ENCODE measurements at regions not wholly inside any gene's neighbourhood (a gene's known extent, or its start where the extent isn't known, plus 50 kb on each side); places are given as distances from the start of the nearest gene placed in this dataset.

DNA sequence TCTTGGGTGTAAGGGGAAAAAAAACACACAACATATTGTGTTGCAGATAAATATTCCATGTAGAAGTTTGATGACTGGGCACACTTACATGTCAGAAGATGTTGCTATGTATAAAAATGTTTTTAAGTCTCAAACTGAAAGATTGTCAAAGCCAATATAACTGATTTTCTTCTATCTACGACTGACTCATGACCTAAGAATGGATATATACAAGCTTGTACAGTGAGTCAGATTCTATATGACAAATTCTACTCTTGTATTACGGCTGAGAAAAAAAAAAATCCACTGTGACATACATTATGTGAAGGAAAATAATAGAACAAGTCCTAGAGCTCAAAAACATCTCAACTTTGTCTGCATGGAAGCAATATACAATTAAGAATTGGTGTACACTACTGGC lies 343.0 kb upstream of the PCDH15 start:
- no peaks in the 10 kb centered on the region for H4K20me1 ChIP-seq (ENCODE audit: control insufficient read depth, insufficient read depth, low read depth, low read length)
- no peaks in the 10 kb centered on the region for H3K79me2 ChIP-seq (ENCODE audit: control insufficient read depth, low read length)
- TF ChIP-seq EZH2phosphoT487 (IDR thresholded peaks at IDR 0.05; ENCODE audit: borderline replicate concordance, low read length) = no peak
- H3K27me3 ChIP-seq (ENCODE audit: control insufficient read depth, low read length) = no peaks in the 10 kb centered on the region
- no peaks in the 10 kb centered on the region for H3K9me3 ChIP-seq (ENCODE audit: control insufficient read depth, insufficient read depth, low read length)
- H3K4me1 ChIP-seq (ENCODE audit: control insufficient read depth, low read length) = no peaks in the 10 kb centered on the region
- no peaks in the 10 kb centered on the region for H3K9me2 ChIP-seq (replicated peaks; ENCODE audit: control insufficient read depth, low read length)
- no peak overlapping the region for H3K27ac ChIP-seq (ENCODE audit: low read depth, low read length)
- no peaks in the 10 kb centered on the region for H3K36me3 ChIP-seq (ENCODE audit: control insufficient read depth, low read length)
- no peaks in the 10 kb centered on the region for H3F3A ChIP-seq (ENCODE audit: control insufficient read depth, insufficient read depth)
- no peak overlapping the region for H3K4me2 ChIP-seq (ENCODE audit: low read length)
- H3K4me3 ChIP-seq (ENCODE audit: low read length) = no peak overlapping the region

DNA sequence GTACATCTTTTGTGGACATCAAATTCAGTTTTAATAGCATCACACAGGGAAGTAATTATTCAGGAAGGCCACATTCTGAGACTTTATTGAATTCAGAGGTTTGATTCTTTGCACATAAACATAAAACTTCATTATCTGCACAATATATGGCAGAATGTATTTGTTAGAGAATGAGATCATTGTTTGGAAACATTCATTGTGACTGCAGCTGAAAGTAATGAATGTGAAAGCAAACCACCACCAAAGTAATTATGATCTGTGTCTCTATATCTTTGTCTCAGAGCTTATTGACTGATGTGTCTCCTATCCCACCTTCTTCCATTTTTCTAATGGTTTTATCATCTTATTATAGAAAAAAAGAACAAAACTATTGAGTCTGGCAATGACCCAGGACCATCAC lies 340.9 kb upstream of the PCDH15 start:
- H3K79me2 ChIP-seq (ENCODE audit: control insufficient read depth, low read length) = no peaks in the 10 kb centered on the region
- H3K27me3 ChIP-seq (ENCODE audit: control insufficient read depth, low read length) = no peaks in the 10 kb centered on the region
- no peaks in the 10 kb centered on the region for H3F3A ChIP-seq (ENCODE audit: control insufficient read depth, insufficient read depth)
- H3K4me3 ChIP-seq (ENCODE audit: low read length) = no peak overlapping the region
- H3K36me3 ChIP-seq (ENCODE audit: control insufficient read depth, low read length) = no peaks in the 10 kb centered on the region
- no peak overlapping the region for H3K4me2 ChIP-seq (ENCODE audit: low read length)
- TF ChIP-seq, protein P1, sequence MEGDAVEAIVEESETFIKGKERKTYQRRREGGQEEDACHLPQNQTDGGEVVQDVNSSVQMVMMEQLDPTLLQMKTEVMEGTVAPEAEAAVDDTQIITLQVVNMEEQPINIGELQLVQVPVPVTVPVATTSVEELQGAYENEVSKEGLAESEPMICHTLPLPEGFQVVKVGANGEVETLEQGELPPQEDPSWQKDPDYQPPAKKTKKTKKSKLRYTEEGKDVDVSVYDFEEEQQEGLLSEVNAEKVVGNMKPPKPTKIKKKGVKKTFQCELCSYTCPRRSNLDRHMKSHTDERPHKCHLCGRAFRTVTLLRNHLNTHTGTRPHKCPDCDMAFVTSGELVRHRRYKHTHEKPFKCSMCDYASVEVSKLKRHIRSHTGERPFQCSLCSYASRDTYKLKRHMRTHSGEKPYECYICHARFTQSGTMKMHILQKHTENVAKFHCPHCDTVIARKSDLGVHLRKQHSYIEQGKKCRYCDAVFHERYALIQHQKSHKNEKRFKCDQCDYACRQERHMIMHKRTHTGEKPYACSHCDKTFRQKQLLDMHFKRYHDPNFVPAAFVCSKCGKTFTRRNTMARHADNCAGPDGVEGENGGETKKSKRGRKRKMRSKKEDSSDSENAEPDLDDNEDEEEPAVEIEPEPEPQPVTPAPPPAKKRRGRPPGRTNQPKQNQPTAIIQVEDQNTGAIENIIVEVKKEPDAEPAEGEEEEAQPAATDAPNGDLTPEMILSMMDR (IDR thresholded peaks at IDR 0.05; ENCODE audit: low read depth, low read length, poor library complexity, severe bottlenecking) = no peak
- no peak for TF ChIP-seq EZH2phosphoT487 (IDR thresholded peaks at IDR 0.05; ENCODE audit: borderline replicate concordance, low read length)
- no peaks in the 10 kb centered on the region for H3K9me2 ChIP-seq (replicated peaks; ENCODE audit: control insufficient read depth, low read length)
- H3K27ac ChIP-seq (ENCODE audit: low read depth, low read length) = no peak overlapping the region
- H3K9me3 ChIP-seq (ENCODE audit: control insufficient read depth, insufficient read depth, low read length) = no peaks in the 10 kb centered on the region
- H3K4me1 ChIP-seq (ENCODE audit: control insufficient read depth, low read length) = no peaks in the 10 kb centered on the region
- no peaks in the 10 kb centered on the region for H4K20me1 ChIP-seq (ENCODE audit: control insufficient read depth, insufficient read depth, low read depth, low read length)

DNA sequence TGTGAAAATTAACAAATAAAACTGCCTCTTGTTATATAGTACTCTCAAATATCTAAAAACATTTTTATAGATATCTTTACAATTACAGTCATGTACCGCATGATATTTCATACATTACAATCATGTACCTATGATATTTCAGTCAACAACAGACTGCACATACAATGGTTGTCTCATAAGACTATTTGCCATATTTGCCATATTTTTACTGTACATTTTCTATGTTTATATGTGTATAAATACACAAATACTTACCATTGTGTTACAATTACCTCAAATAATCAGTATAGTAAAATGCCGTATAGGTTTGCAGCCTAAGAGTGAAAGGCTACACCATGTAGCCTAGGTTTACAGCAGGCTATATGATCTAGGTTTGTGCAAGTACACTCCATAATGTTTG lies 336.0 kb upstream of the PCDH15 start:
- H3K79me2 ChIP-seq (ENCODE audit: control insufficient read depth, low read length) = no peaks in the 10 kb centered on the region
- no peak overlapping the region for H3K27ac ChIP-seq (ENCODE audit: low read depth, low read length)
- H3K4me1 ChIP-seq (ENCODE audit: control insufficient read depth, low read length) = no peaks in the 10 kb centered on the region
- H3K4me3 ChIP-seq (ENCODE audit: low read length) = no peak overlapping the region
- no peaks in the 10 kb centered on the region for H3K36me3 ChIP-seq (ENCODE audit: control insufficient read depth, low read length)
- no peaks in the 10 kb centered on the region for H3K9me3 ChIP-seq (ENCODE audit: control insufficient read depth, insufficient read depth, low read length)
- no peaks in the 10 kb centered on the region for H3K9me2 ChIP-seq (replicated peaks; ENCODE audit: control insufficient read depth, low read length)
- H4K20me1 ChIP-seq (ENCODE audit: control insufficient read depth, insufficient read depth, low read depth, low read length) = no peaks in the 10 kb centered on the region
- H3F3A ChIP-seq (ENCODE audit: control insufficient read depth, insufficient read depth) = no peaks in the 10 kb centered on the region
- H3K4me2 ChIP-seq (ENCODE audit: low read length) = no peak overlapping the region
- no peak for TF ChIP-seq EZH2phosphoT487 (IDR thresholded peaks at IDR 0.05; ENCODE audit: borderline replicate concordance, low read length)
- TF ChIP-seq, protein P1 (IDR thresholded peaks at IDR 0.05; ENCODE audit: low read depth, low read length, poor library complexity, severe bottlenecking) = no peak
- no peaks in the 10 kb centered on the region for H3K27me3 ChIP-seq (ENCODE audit: control insufficient read depth, low read length)

DNA sequence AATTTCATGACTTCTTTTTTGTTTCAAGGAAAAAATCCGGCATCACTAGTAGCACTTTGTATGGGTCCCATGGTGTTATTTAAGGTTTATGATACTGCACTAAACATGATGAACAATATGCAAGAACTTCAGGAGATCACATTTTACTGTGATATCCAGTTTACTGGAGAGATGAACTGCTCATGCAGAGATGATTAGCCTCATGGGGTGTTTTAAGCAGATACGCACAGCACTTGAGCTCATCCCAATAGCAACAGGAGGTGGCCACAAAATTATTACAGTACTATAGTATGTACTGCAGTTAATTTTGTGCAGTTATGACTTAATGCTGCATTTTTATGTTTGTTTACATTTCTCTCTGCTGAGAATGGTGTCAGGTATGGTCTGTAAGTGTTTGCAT lies 303.7 kb upstream of the PCDH15 start:
- H3K9me2 ChIP-seq (replicated peaks; ENCODE audit: control insufficient read depth, low read length) = no peaks in the 10 kb centered on the region
- H3K4me1 ChIP-seq (ENCODE audit: control insufficient read depth, low read length) = no peaks in the 10 kb centered on the region
- TF ChIP-seq, protein P1 (IDR thresholded peaks at IDR 0.05; ENCODE audit: low read depth, low read length, poor library complexity, severe bottlenecking) = no peak
- TF ChIP-seq EZH2phosphoT487 (IDR thresholded peaks at IDR 0.05; ENCODE audit: borderline replicate concordance, low read length) = no peak
- no peaks in the 10 kb centered on the region for H3K27me3 ChIP-seq (ENCODE audit: control insufficient read depth, low read length)
- no peaks in the 10 kb centered on the region for H3K9me3 ChIP-seq (ENCODE audit: control insufficient read depth, insufficient read depth, low read length)
- H3K4me3 ChIP-seq (ENCODE audit: low read length) = no peak overlapping the region
- no peaks in the 10 kb centered on the region for H3K36me3 ChIP-seq (ENCODE audit: control insufficient read depth, low read length)
- no peak overlapping the region for H3K4me2 ChIP-seq (ENCODE audit: low read length)
- H3K27ac ChIP-seq (ENCODE audit: low read depth, low read length) = no peak overlapping the region
- no peaks in the 10 kb centered on the region for H4K20me1 ChIP-seq (ENCODE audit: control insufficient read depth, insufficient read depth, low read depth, low read length)
- no peaks in the 10 kb centered on the region for H3K79me2 ChIP-seq (ENCODE audit: control insufficient read depth, low read length)
- no peaks in the 10 kb centered on the region for H3F3A ChIP-seq (ENCODE audit: control insufficient read depth, insufficient read depth)

All from DOHH2 (cell line).